ENCODE measurements at regions not wholly inside any gene's neighbourhood (a gene's known extent, or its start where the extent isn't known, plus 50 kb on each side); places are given as distances from the start of the nearest gene placed in this dataset.

GRCh38 chr11:134587345-134587744 lies 175.3 kb upstream of the B3GAT1 start:
- TF ChIP-seq POLR2A (IDR thresholded peaks at IDR 0.05), result no peak
- TF ChIP-seq CTCF (IDR thresholded peaks at IDR 0.05), result no peak
